ENCODE measurements at regions not wholly inside any gene's neighbourhood (a gene's known extent, or its start where the extent isn't known, plus 50 kb on each side); places are given as distances from the start of the nearest gene placed in this dataset.
"Not testable (repeated sequence)": the region's sequence is repeated elsewhere in the genome, so short reads cannot be mapped to it uniquely, and the experiment has no call there.

DNA sequence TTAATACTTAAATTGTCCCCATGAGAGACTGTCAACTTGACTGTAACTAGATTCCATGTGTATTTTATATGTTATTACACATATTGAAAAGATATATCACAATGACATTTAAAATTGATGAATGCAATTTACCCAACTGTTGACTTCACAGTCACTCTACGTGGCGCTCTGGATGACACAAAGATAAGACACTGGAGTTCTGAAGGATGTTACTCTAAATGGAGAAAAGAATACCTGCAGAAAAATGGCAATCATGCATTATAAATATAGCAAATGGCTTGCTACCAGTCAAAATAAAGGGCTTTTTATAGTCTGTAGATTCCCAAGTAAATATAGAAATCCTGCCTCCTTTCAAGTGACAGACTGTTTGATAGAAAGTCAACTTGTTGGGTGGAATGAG, 143.6 kb upstream of the KLF6 start:
- DNase-seq (ENCODE audit: low spot score) = no peak

DNA sequence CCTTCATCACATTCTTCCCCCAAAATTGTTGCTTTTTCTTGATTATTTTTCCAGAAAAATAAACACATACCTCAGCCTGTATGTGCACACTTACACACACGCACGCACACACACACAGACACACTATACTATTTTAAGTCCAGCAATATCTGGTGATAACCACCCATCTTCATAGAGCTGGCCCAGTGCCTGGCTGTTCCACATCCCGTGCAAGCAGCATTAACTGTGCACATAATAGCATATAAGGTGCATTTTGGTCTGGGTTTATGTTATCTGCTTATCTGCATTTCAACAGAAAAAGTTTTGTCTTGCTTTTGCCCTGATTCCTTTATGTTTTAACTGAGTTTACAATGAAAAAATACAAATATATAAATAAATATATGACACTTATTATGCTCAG, 143.1 kb upstream of the KLF6 start:
- no peak for DNase-seq (ENCODE audit: low spot score)

DNA sequence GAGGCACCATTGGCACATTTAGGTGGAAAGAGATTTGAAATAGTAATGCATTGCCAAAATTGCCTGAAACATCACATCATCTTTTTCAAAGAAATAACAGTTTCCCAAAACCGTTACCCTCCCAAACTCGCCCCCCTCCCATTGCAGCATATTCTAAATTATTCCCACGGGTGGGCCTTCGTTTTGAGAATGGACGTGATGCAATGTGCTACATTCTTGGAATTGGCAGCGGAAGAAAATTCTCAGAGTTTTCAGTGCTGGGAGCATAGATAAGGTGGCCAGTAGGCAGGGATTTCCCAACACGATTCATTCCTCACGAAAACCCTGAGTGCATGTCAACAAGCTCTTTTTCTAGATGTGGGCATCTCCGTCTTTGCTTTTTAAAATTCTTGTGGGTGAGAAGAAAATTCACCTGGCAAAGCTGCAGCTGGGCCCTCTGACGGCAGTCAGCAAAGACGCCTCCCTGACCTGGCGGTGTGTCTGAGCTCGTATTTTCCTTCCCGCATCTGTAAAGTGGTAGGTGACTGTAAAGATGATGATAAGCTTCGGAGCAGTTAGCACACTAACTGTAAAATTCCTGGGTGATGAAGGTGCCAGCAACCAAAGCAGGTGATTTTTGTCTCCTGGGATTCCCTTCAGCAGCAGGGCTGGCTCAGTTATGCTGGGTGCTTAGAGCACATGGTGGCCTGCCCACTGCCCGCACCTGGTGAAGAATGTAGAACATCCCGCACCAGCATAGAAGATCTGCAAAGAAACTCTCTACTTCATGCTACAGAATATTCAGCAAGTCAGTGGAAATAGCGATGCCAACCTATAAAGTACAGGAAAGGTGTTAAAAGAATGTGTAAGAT, 141.9 kb upstream of the KLF6 start:
- no peak for DNase-seq (ENCODE audit: low spot score)

DNA sequence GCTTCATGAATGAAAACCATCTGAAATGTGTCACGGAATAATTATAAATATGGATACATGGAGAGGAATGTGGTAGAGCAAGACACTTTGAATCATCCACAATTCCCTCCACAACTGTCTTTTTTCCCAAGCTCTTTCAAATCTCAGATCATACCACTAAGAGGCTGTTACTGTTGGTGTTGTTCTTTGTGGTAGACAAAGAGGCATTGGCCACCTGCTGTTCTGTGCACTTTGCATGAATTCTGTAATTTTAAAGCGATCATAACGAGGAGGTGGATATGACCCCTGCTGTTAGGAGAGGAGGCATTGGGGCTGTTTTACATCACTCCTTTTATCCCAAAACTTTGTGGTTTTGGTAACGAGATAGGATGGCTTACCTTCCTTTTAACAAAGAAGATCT, 141.2 kb upstream of the KLF6 start:
- DNase-seq (ENCODE audit: low spot score) = no peak

DNA sequence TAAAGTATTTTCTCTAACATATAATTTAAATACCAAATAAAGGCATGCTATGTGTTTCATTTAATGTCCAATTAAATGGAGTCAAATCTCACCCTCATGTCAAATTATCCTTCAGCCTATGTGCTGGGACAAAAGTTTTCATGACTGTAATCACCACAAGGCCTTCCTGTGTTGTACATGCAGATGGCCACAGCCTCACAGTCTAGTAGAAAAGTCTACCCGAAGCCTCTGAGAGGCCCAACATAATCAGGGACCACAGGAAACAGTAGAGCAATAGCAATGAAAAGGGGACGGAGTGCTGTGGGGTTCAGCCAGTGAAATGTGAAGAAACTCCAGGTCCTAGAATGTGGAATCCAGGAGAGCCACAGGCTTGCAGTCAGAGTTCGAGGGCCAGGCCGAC, 140.2 kb upstream of the KLF6 start:
- no peak for DNase-seq (ENCODE audit: low spot score)

DNA sequence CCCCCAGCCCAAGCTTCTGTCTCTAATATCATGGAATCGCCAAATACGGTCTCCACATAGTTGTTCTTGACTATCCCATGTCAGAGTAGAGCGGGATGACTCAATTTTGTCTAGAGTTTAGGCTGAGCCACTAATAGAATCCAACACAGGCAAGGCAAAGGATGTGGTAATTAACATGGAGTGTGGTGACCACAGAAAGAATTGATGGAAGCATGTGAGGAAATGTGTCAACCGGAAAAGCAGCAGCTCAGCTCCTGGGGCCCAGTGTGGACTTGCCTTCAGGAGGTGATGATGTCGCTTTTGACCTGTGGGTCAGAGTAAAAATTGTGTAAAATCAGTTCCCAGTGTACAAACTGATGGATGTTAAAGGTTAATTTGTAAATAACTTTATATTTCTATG, 139.3 kb upstream of the KLF6 start:
- no peak for DNase-seq (ENCODE audit: low spot score)

DNA sequence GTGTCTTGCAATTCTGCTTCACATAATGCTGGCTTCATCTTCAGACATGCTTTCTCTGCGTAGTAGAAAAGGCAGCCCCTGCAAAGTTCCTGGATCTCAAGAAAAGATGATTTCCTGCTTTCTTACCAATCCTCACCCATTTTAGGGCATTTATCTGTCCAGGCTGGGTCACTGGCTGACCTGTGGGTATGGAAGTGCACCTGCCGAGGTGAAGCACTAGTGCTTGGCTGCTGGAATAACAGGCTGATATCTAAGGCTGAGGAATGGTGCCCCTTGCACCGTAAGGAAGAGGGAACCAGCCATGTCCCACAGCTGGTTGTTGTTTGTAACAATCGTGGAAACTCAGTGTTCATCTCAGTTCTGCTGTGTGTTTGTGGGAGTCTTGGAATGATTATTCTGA, 138.0 kb upstream of the KLF6 start:
- no peak for DNase-seq (ENCODE audit: low spot score)

DNA sequence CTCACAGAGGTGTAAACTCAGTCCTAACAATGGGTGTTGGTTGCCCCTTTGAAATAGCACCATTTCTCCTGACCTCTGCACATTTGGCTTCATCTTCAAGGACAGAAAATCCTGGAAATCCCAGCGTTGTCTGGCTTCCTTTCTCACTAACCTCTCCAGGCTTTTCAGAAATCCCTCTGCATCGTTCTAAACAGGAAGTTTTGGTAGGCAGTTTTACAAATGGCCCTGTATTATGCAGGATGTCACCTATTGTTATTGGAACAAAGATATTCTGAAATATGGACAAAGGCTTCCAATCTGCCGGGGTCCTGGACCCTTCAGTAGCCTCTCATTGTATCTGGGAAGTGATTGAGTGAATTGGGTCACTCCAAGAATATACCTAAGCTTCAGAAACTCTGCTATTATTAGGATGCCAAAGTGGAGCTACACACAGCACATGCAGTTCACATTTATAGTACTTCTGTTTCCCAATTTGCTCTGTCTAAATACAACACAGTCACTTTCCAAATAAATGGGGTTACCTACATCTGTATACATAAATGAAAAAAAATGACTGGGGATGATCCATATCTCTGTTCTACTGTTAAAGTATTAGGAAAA, 134.8 kb upstream of the KLF6 start:
- no peak for DNase-seq (ENCODE audit: low spot score)

DNA sequence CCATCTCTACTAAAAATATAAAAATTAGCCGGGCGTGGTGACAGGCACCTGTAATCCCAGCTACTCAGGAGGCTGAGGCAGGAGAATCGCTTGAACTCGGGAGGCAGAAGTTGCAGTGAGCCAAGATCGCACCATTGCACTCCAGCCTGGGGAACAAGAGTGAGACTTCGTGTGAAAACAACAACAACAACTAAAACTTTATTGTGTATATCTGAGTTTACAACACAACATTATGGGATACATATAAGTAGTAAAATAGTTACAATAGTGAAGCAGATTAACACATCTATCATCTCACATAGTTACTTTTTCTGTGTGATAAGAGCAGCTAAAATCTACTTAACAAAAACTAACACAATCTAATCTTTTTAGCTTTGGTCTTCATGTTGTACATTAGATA, 132.4 kb upstream of the KLF6 start:
- not testable (repeated sequence) for DNase-seq (ENCODE audit: low spot score)

DNA sequence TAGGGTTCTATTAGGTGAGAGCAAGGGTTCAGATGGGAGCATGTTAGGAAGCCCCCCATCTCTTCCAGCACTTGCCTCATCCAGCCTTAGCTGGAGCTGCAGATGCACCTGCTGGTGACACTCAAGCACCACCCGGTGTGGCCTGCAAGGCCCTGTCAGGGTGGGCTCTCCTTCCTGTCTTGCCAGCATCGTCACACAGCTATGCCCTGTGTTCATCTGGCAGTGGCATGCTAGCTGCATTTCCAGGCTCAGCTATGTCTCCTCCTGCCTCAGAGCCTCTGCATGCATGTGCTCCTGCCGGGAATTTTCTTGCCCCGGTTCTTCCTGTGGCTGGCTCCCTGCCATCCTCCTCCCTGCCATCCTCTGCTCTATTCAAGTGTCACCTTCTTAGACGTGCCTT, 129.7 kb upstream of the KLF6 start:
- DNase-seq (ENCODE audit: low spot score) = no peak

DNA sequence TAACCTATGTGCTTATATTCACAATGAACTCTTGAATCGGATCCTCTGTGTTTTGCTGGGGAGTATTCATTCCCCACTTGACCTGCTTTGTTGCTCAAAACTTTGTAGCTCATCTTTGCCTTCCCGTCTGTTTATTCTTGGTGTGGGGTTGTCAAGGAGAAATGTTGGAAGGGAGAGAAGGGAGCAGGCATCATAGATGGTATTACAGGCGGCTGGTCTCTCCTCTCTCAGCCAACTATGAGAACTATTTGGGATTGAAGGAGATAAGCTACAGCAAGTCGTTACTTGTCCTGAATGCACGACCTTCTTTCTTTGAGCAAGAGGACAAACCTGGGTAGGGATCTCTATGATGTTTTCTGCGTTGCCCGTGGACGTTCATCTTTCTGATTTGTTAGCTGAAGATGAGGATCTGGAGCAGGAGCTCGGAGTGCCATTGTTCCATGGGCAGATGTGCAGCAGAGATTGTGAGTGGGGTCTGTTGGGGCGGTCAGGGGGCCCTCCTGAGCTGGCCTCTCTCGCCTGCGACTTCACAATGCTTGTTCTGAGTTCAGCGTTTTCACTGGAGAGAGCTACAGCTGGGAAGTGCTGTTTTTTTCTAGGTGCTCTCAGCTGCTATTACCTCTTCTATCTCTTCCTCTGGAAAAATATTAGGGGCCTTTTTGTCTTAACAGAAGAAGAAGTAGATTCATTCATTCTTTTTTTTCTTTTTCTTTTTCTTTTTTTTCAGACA, 126.9 kb upstream of the KLF6 start:
- no peak for DNase-seq (ENCODE audit: low spot score)

DNA sequence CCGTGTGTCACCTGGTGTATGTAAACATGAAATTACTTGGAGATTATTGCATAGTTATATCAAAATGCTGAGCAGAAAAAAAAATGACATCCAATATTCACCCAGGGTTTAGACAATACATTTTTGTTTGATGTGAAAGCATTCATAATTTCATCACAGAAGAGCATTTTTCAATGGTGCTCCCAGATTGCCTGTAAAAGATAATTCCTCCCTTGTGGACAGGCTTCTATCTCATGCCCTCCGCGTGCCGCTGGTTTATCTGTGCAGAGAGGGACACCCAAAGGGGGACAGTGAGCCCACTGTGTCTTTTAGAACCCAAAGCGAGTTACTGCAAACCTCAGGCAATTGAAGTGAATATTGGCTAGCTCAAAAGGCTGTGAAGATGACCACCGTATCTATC, 126.2 kb upstream of the KLF6 start:
- no peak for DNase-seq (ENCODE audit: low spot score)

DNA sequence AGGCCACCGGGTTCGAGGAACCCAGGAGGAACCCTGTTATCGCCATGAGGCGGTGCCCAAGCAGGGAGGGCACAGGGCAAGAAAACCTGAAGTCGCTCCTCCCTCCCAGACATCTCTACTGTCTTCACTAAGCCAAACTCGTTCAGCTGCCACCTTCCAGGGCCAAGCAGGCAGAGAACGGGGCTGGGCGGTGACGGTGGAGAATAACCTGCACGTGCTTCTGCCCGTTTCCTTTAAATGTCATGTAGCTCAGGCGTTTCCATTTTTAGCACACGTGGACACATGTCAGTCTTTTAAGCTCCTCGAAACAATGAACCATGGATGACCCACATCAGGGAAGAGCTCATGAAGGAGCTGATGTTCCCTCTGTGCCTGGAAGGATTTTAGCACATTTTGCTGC, 124.3 kb upstream of the KLF6 start:
- no peak for DNase-seq (ENCODE audit: low spot score)

DNA sequence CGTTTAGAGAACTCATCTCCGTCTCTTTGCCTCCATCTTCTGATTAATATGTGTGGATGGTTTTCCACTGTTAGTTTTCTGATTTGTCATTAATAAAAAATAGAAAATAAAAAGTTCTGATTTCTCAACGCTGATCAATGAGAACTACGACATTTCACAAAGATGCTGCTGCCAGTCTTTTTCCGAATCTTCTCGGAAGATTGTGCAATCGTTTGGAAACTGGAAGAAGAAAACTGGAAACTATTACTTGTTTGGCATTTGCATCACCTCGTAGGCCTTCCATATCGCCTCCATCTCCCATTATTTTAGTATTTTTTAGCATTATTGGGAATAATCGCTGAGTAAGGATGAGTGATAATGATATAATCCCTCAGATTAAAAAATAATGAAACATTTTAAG, 123.2 kb upstream of the KLF6 start:
- no peak for DNase-seq (ENCODE audit: low spot score)

DNA sequence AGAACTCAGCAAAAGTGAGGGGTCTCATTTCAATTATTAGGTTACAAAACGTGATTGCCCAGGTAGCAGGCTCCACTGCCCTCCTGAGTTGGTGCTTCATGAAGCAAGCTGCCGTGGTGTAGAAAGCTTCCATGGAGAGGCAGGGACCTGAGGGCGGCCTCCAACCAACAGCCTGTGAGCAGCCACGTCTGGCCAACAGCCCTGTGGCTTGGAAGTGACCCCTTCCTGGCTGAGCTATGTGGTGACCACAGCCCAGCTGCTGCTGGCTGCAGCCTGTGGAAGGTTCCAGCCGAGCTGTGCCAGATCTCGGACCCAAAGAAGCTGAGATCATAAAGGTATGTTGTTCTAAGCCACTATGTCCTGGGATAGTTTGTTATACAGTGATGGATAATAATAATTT, 122.5 kb upstream of the KLF6 start:
- DNase-seq (ENCODE audit: low spot score) = no peak

DNA sequence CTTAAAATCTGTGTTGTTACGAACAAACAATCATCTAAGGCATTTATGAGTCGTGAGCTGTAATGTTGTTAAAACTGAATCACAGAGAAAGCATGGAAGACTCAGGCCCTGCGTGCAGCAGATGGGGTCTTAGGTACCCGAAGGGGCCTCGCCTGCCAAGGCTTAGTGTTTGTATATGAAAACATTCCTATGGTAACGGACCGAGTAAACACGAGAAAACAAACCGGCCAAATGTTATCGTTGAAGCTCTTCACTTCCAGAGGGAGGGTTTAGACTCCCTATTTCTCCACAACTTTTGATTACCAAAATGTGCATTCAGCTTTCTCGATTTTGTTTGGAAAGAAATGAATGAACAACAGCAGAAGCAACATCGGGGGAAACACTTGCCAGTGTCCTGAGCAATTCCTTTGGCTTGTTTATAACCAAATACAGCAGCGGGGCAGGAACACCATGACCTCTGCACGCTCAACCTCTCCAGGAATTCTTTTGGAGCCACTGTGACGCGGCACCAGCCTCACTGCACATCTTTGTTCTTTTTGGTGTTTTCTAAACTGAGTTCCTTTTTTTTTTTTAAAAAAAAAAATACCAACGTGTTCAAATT, 121.6 kb upstream of the KLF6 start:
- DNase-seq (ENCODE audit: low spot score) = no peak

DNA sequence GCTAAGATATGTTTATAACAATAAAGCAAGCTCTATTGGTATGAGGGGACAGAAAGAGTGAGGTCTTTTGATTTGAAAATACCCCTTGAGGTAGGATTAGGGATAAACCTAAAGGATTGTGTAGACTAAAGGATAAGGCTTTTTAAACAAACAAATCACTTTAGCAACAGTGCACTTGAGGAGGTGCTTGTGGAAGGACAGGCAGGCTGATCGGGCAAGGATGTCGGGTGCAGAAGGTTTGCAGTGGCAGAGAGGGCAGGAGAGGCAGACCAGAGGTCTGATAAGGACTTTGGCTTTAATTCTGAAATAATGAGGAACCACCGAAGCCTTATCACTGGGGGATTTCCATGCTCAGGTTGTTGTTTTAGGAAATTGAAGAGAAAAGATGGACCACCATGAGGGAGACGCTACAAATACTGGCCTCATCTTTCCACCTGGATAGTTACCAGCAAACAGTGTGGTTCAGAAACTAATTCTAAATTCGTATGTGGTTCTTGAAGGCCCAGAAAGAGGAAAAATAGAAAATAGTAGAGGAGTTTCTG, 119.5 kb upstream of the KLF6 start:
- DNase-seq (ENCODE audit: low spot score) = no peak

DNA sequence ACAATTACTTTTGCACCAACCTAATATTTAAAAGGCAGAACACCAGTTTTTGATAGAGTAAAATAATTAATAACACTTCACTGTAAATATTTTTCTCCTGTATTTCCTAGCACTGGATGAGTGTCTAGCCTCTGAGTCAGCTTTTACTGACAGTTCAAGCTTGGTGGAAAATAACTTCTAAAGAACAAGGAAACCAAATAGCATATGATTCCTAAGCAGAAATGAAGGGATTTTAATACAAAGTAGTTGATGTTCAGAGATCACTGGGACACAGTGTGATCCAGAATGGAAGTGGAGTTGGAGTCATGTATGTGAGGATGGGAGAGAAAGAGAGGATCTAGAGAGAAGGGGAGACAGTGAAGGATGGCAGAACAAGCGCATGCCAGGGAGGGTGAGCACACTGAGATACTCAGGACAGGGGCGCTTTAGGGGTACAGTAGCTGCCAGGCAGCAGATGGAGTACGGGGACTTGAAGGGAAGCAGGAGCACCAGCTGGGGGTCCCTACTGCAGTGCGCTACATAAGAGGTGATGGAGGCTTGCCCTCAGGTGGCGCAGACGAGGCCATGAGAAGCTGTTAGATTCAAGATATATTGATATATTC, 117.9 kb upstream of the KLF6 start:
- DNase-seq (ENCODE audit: low spot score) = no peak

DNA sequence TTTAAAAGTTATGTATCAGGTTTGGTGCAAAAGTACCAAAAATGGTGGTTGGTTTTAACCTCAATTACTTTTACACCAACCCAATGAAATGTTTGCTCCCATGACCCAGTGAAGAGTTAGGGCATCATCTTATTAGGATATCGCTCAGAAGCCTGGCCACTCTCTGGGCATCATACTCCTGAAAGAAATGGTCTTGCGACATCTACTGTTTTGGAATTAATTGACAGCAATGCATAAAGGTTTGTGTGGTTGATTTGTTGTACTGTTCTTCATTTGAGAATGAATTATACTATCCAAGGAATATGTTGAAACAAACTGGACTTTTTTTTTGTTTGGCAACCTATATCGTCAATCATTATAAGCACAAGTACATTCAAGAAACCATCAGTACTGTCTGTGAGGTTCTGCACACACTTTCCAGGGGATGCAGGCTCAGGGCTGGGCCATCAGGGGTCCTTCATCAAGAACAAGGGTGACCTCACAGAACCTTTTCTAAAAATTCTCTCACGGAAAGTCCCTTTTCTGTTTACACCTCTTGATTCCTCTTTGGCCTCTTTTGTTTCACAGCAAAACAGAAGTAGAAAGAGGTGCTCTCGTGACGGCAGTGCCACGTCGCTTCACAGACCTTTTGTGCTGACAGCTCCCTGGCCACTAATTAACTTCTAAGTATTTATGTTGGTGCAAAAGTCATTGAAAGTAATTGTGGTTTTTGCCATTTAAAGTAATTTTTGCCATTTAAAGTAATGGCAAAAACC, 117.2 kb upstream of the KLF6 start:
- DNase-seq (ENCODE audit: low spot score) = no peak

DNA sequence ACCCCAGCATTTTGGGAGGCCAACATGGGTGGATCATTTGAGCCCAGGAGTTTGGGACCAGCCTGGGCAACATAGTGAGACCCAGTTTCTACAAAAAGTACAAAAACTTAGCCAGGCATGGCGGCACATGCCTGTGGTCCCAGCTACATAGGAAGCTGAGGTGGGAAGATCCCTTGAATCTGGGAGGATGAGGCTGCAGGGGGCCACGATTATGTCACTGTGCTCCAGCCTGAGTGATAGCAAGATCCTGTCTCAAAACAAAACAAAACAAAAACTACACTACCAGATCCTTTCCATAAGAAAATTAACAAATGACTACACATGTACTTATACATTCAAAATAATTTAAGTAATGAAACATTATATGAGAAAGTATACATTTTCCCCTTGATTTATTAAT, 116.4 kb upstream of the KLF6 start:
- no peak for DNase-seq (ENCODE audit: low spot score)

DNA sequence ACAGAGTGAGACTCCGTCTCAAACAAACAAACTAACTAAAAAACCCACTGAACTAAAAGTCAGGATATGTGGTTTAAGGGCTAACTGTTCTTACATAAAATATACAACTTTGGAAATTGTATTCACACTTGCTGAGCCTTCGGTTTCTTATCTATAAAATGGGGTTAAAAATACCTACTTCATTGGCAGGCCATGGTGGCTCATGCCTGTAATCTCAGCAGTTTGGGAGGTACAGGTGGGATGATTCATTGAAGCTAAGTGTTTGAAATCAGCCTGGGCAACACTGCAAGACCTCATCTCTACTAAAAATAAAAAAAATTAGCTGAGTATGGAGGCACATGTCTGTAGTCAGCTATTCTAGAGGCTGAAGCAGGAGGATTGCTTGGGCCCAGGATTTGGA, 115.4 kb upstream of the KLF6 start:
- no peak for DNase-seq (ENCODE audit: low spot score)

DNA sequence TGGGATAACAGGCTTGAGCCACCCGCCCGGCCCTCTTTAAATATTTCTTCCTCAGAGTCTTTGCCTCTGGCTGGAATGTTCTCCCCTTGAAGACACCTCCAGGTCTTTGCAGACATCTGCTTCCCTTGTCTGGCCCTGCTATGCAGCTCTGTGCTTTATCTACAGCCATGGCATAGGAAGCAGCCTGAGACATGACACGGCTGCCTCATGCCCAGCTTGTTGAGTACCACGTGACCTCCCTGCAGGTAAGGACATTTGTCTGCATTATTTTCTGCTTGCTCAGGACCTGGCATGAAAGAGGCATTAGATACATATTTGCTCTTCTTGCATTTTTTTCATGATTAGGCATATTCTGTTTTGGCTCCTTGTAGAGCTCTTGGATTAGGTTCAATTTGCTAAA, 113.8 kb upstream of the KLF6 start:
- DNase-seq (ENCODE audit: low spot score) = no peak
